ENCODE measurements at regions not wholly inside any gene's neighbourhood (a gene's known extent, or its start where the extent isn't known, plus 50 kb on each side); places are given as distances from the start of the nearest gene placed in this dataset.

- Histone ChIP-seq H3K4me3 (replicated peaks in 1 of 2; ENCODE audit: low read depth in 1 of 2, low read length in 2 of 2) (no peak overlapping the region), H3K4me2 (ENCODE audit: low read length) (no peak overlapping the region), H3K36me3 (ENCODE audit: control insufficient read depth in 1 of 2, insufficient read depth in 2 of 2, low read length in 2 of 2) (no peaks in the 10 kb centered on the region), H3K9ac (ENCODE audit: low read length) (no peak overlapping the region), H4K20me1 (ENCODE audit: insufficient read depth) (no peaks in the 10 kb centered on the region), H3K27ac (ENCODE audit: low read depth, low read length) (no peak overlapping the region), H3K27me3 (ENCODE audit: insufficient read depth, low read length) (no peaks in the 10 kb centered on the region), H3K9me2 (ENCODE audit: insufficient read depth) (no peaks in the 10 kb centered on the region), H3K4me1 (ENCODE audit: control insufficient read depth in 1 of 2, insufficient read depth in 2 of 2, low read length in 2 of 2) (no peaks in the 10 kb centered on the region), H3K79me2 (ENCODE audit: insufficient read depth, low read length) (no peaks in the 10 kb centered on the region), H2AFZ (ENCODE audit: low read depth, low read length, poor library complexity, severe bottlenecking) (no peak overlapping the region), H3K9me3 (ENCODE audit: control insufficient read depth in 1 of 2, insufficient read depth in 1 of 2, low read depth in 1 of 2, low read length in 2 of 2) (no peaks in the 10 kb centered on the region)
- BruUV-seq (replicated peaks): no TSS peak
- ChIA-PET POLR2A (no interaction called here), CTCF (no interaction called here), RAD21 (ENCODE audit: low non-redundant PET in 1 of 2, low total read pairs in 2 of 2, uncharacterized antibody in 2 of 2, unreplicated experiment in 2 of 2) (no interaction called here)
- no peak for TF ChIP-seq TCF7L2 (IDR thresholded peaks at IDR 0.05; ENCODE audit: borderline replicate concordance, extremely low read depth, insufficient read depth, insufficient read length)
- TF ChIP-seq REST (IDR thresholded peaks at IDR 0.05; ENCODE audit: low read depth): no peak
- TF ChIP-seq SIN3A (IDR thresholded peaks at IDR 0.05; ENCODE audit: low read depth): no peak
- TF ChIP-seq EZH2 (IDR thresholded peaks at IDR 0.05): no peak
- TF ChIP-seq EZH2phosphoT487 (IDR thresholded peaks at IDR 0.05; ENCODE audit: borderline replicate concordance): no peak
- no peak for TF ChIP-seq CBX3 (IDR thresholded peaks at IDR 0.05; ENCODE audit: low read depth)
- TF ChIP-seq ZFX (IDR thresholded peaks at IDR 0.05): no peak
- TF ChIP-seq POLR2A (IDR thresholded peaks at IDR 0.05; ENCODE audit: borderline replicate concordance, extremely low read depth, insufficient read depth, insufficient read length): no peak
- no peak for TF ChIP-seq ATF3 (IDR thresholded peaks at IDR 0.05)
- no peak for TF ChIP-seq MAX (IDR thresholded peaks at IDR 0.05)
- TF ChIP-seq CEBPB (IDR thresholded peaks at IDR 0.05; ENCODE audit: low read depth): no peak
- no peak for TF ChIP-seq SRF (IDR thresholded peaks at IDR 0.05; ENCODE audit: low read depth)
- no peak for TF ChIP-seq ZNF274 (IDR thresholded peaks at IDR 0.05; ENCODE audit: low read depth, low read length)
- TF ChIP-seq ZBTB33 (IDR thresholded peaks at IDR 0.05; ENCODE audit: extremely low read depth, insufficient replicate concordance, low read length): no peak
- no peak for TF ChIP-seq JUND (IDR thresholded peaks at IDR 0.05)
- TF ChIP-seq FOSL1 (IDR thresholded peaks at IDR 0.05; ENCODE audit: low read depth): no peak
- no peak for TF ChIP-seq POLR2AphosphoS5 (IDR thresholded peaks at IDR 0.05; ENCODE audit: low read depth, low read length)
- ATAC-seq: no peak
- DNase-seq (ENCODE audit: low read depth, low spot score): no peak
- intact Hi-C loops (cut with micrococcal nuclease): no loop called here
Measured at GRCh38 chr17:14409292-14409691, 108.4 kb downstream of the HS3ST3B1 start.
